RWPE1 (cell line): ENCODE measurements at regions not wholly inside any gene's neighbourhood (a gene's known extent, or its start where the extent isn't known, plus 50 kb on each side); places are given as distances from the start of the nearest gene placed in this dataset.

Experiments
- CTCF ChIA-PET: fragments of 350-600 bp; sonication (Branson Sonifier 250); formaldehyde crosslinking; extraction: SDS; loops from one replicate; lab custom pipeline; 2021; lab: Yijun Ruan, JAX
- POLR2A ChIA-PET: fragments of 400-600 bp; formaldehyde crosslinking; extraction: SDS; loops from one replicate; lab custom pipeline; 2020; ENCODE audit warnings: antibody characterized with exemption; ENCODE audit not compliant: low non-redundant PET; lab: Yijun Ruan, JAX
- DNase-seq: peaks from one replicate; pipeline ENCODE4 v3.0.0; 2012; ENCODE audit warnings: low spot score
- H3K27ac ChIP-seq: fragments of 450-650 bp; 2 replicates; pipeline ENCODE4 v1.5.1; 2017
- TF ChIP-seq, protein P1 (sequence below): fragments of 450-650 bp; conservative IDR thresholded peaks from 2 replicates; pipeline ENCODE4 v1.5.1; 2017; ENCODE audit warnings: low read depth, mild to moderate bottlenecking

DNA sequence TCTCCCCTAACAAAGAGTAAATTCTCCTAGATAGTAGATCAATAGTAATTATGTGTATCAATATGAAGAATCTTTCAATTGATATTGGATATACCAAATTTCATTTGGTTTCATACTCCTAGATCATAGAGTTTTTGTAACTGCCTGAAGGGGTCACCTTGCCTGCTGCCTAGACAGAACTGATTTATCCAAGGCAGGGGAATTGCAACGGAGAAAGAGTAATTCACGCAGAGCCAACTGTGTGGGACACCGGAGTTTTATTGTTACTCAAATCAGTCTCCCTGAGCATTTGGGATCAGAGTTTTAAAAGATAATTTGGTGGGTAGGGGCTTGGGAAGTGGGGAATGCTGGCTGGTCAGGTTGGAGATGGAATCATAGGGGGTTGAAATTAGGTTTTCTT is 92.2 kb upstream of the SLC8A1 start:
- ChIA-PET POLR2A (no interaction called here), CTCF (interaction anchor here (1.7 kb wide), 1 partner anchor 11 kb away, joined by 4 read pairs; no protein-coding TSS in a partner anchor)
- TF ChIP-seq, protein P1, sequence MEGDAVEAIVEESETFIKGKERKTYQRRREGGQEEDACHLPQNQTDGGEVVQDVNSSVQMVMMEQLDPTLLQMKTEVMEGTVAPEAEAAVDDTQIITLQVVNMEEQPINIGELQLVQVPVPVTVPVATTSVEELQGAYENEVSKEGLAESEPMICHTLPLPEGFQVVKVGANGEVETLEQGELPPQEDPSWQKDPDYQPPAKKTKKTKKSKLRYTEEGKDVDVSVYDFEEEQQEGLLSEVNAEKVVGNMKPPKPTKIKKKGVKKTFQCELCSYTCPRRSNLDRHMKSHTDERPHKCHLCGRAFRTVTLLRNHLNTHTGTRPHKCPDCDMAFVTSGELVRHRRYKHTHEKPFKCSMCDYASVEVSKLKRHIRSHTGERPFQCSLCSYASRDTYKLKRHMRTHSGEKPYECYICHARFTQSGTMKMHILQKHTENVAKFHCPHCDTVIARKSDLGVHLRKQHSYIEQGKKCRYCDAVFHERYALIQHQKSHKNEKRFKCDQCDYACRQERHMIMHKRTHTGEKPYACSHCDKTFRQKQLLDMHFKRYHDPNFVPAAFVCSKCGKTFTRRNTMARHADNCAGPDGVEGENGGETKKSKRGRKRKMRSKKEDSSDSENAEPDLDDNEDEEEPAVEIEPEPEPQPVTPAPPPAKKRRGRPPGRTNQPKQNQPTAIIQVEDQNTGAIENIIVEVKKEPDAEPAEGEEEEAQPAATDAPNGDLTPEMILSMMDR = no peak
- no peak for DNase-seq
- H3K27ac ChIP-seq = no peak overlapping the region

DNA sequence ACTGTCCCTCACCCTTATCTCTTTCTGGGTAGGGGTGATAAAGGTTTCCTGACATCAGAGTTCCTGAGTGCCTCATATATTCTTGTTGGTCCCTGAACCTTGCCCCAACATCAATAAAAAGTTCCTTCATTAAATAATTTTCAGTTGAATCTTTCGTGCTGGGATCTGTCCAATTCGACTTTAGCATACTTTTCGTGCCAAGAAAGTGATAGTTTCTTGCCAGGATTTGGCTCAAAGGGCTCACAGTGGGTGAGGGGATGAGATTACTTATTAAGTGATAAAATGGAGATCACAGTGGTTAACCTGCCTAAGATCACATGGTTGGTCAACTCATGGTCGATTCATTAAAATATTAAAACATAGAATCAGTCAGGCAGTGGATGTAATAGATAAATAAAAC is 93.8 kb upstream of the SLC8A1 start:
- ChIA-PET CTCF (no interaction called here), POLR2A (no interaction called here)
- TF ChIP-seq, protein P1 = no peak
- no peak overlapping the region for H3K27ac ChIP-seq
- no peak for DNase-seq

GRCh38 chr2:40546439-40547191 is 94.7 kb upstream of the SLC8A1 start:
- ChIA-PET POLR2A (no interaction called here), CTCF (no interaction called here)
- H3K27ac ChIP-seq = no peak overlapping the region
- DNase-seq = no peak
- TF ChIP-seq, protein P1 = no peak

DNA sequence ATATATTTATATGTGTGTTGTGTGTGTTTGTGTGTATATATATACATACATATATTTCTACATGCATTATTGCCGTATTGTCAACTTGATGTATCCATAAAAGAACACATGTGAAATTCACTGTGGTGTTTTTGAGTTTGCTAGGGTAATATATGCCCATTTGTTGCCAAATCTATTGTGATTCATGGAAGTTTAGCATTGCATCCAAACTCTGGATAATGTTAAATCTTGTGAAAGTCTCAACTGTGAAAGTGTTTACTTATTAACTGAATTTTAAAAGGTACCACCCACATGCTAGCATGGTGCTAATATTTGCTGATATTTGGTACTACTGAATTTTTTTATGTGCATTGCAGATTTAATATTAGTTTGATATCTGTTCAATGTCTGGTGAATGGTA is 96.6 kb upstream of the SLC8A1 start:
- CTCF ChIA-PET = no interaction called here
- H3K27ac ChIP-seq = no peak overlapping the region
- TF ChIP-seq, protein P1 = no peak
- POLR2A ChIA-PET = no interaction called here
- DNase-seq = no peak

- CTCF ChIA-PET = no interaction called here
- POLR2A ChIA-PET = no interaction called here
- no peak overlapping the region for H3K27ac ChIP-seq
- TF ChIP-seq, protein P1 = no peak
- DNase-seq = no peak
Observed at GRCh38 chr2:40550085-40550484, 98.2 kb upstream of the SLC8A1 start.

GRCh38 chr2:40551081-40551480 is 99.2 kb upstream of the SLC8A1 start:
- TF ChIP-seq, protein P1 = no peak
- POLR2A ChIA-PET = no interaction called here
- CTCF ChIA-PET = interaction anchor here (0.6 kb wide), 1 partner anchor 209 kb away, joined by 4 read pairs; no protein-coding TSS in a partner anchor
- no peak for DNase-seq
- H3K27ac ChIP-seq = no peak overlapping the region
